Spleen (tissue), 11 donors: ENCODE measurements at regions not wholly inside any gene's neighbourhood (a gene's known extent, or its start where the extent isn't known, plus 50 kb on each side); places are given as distances from the start of the nearest gene placed in this dataset.

Experiments
- DNase-seq: peaks from one replicate; pipeline ENCODE4 v3.0.0-alpha.2; 2020
- H3K27ac ChIP-seq, 8 donors: fragments of 200-600 bp; sonication (generic) in 7 of 8; 1 replicate in 4 of 8; 2 replicates in 4 of 8; pipeline versions ENCODE4 v1.5.0 to v1.8.0; 2016 to 2021; ENCODE audit warnings: inconsistent platforms in 4 of 8, mild to moderate bottlenecking in 4 of 8, moderate library complexity in 1 of 8
- H3K27me3 ChIP-seq, 7 donors: fragments of 200-600 bp; sonication (generic) in 6 of 7; replicated peaks in 1 of 7; 1 replicate in 4 of 7; 2 replicates in 3 of 7; pipeline versions ENCODE4 v1.5.0 to v1.8.0; 2016 to 2021; ENCODE audit warnings: inconsistent platforms in 3 of 7, mild to moderate bottlenecking in 1 of 7
- H3K36me3 ChIP-seq, 6 donors: fragments of 200-600 bp; sonication (generic) in 5 of 6; 1 replicate in 4 of 6; 2 replicates in 2 of 6; pipeline versions ENCODE4 v1.5.0 to v1.8.0; 2016 to 2021; ENCODE audit warnings: inconsistent platforms in 2 of 6
- H3K4me1 ChIP-seq, 6 donors: fragments of 200-600 bp; sonication (generic) in 5 of 6; 1 replicate in 3 of 6; 2 replicates in 3 of 6; pipeline versions ENCODE4 v1.5.0 to v1.8.0; 2016 to 2021; ENCODE audit warnings: inconsistent platforms in 3 of 6
- H3K4me3 ChIP-seq, 8 donors: fragments of 200-600 bp; sonication (generic) in 7 of 8; 1 replicate in 4 of 8; 2 replicates in 4 of 8; pipeline versions ENCODE4 v1.5.0 to v1.8.0; 2016 to 2021; ENCODE audit warnings: inconsistent platforms in 4 of 8, mild to moderate bottlenecking in 4 of 8, moderate library complexity in 2 of 8
- H3K9me3 ChIP-seq, 8 donors: fragments of 200-600 bp; sonication (generic) in 7 of 8; 1 replicate in 4 of 8; 2 replicates in 4 of 8; pipeline versions ENCODE4 v1.5.0 to v1.8.0; 2016 to 2021; ENCODE audit warnings: inconsistent platforms in 4 of 8
- POLR2A ChIP-seq, 3 donors: fragments of 450-650 bp; IDR thresholded peaks; one replicate each; pipeline ENCODE4 v1.5.1; 2017; ENCODE audit warnings: antibody characterized with exemption in 3 of 3, mild to moderate bottlenecking in 1 of 3
- POLR2AphosphoS5 ChIP-seq, 3 donors: sonication (generic); formaldehyde crosslinking; IDR thresholded peaks; one replicate each; pipeline ENCODE4 v1.5.1; 2017; ENCODE audit warnings: antibody characterized with exemption in 3 of 3
- WGBS, 5 donors: extraction: QIAGEN DNeasy Blood & Tissue Kit in 3 of 5; methylation state at CpG; one replicate each; pipeline versions ENCODE4 v1.1.5 to v1.1.7; 2013 to 2018; 5-methylcytosine and 5-hydroxymethylcytosine counted together
- intact Hi-C: fragments of 100-400 bp; cut with DNase I; formaldehyde crosslinking; loops from one replicate; pipeline ENCODE4 v1.15.0; 2023; ENCODE audit warnings: low total_unique reads
- TF ChIP-seq, protein P1 (sequence below), 11 experiments: fragments of 200-600 bp in 7 of 11; fragments of 450-650 bp in 4 of 11; sonication (generic) in 4 of 11; IDR thresholded peaks in 8 of 11; conservative IDR thresholded peaks in 3 of 11; 1 replicate in 7 of 11; 2 replicates in 4 of 11; pipeline versions ENCODE4 v1.4.0 to v1.8.0; 2016 to 2021; ENCODE audit warnings: antibody characterized with exemption in 11 of 11, inconsistent platforms in 4 of 11, mild to moderate bottlenecking in 1 of 11
- donor health status: healthy with polysubstance abuse.
- donor health status: DM: no; HTN: no; CAD: no; lungs with moderate emphysema.
- donor health status: DM: no; HTN: no; CAD: no.
- donor health status: Bipolar disorder and iron deficiency.
- donor health status: healthy.
- donor health status: DM: no; HTN: no; CAD: no.
- donor health status: DM: yes; HTN: yes; CAD: no.

DNA sequence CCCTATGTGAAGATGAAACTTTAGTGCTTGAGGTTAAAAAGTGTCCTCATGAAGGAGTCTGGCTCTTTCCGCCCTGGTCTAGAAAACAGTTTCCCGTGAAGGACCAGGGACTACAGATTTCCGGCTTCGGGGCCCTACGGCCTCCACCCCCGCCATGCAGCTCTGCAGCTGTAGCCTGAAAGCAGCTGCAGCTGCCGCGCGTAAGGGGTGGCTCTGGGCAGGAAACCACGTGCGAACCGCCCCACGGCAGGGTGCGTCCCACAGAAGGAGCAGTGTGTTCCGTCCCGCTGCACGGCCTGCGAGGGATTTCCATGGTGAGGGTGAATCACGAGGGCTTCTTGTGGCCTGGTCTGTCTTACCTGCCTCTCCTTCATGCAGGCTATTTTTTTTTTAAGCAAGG is 117.0 kb downstream of the ERMARD start:
- H3K27me3 ChIP-seq, result no peaks in the 10 kb centered on the region
- H3K27ac ChIP-seq, result peak overlapping the region in 3 of 8 donors; percentile 45 to 78 (median 60)
- intact Hi-C loops, result no loop called here
- WGBS, 5 donors, result 26 to 64% (median 35%) methylated on average over 19 of the region's 19 CpGs
- no peaks in the 10 kb centered on the region for H3K36me3 ChIP-seq
- no peaks in the 10 kb centered on the region for H3K9me3 ChIP-seq
- peak; percentile 87 for DNase-seq
- TF ChIP-seq POLR2A (IDR thresholded peaks at IDR 0.05), result no peak
- peak; percentile 78 to 91 (median 84) for TF ChIP-seq POLR2AphosphoS5 (IDR thresholded peaks at IDR 0.05)
- TF ChIP-seq, protein P1, sequence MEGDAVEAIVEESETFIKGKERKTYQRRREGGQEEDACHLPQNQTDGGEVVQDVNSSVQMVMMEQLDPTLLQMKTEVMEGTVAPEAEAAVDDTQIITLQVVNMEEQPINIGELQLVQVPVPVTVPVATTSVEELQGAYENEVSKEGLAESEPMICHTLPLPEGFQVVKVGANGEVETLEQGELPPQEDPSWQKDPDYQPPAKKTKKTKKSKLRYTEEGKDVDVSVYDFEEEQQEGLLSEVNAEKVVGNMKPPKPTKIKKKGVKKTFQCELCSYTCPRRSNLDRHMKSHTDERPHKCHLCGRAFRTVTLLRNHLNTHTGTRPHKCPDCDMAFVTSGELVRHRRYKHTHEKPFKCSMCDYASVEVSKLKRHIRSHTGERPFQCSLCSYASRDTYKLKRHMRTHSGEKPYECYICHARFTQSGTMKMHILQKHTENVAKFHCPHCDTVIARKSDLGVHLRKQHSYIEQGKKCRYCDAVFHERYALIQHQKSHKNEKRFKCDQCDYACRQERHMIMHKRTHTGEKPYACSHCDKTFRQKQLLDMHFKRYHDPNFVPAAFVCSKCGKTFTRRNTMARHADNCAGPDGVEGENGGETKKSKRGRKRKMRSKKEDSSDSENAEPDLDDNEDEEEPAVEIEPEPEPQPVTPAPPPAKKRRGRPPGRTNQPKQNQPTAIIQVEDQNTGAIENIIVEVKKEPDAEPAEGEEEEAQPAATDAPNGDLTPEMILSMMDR (IDR thresholded peaks at IDR 0.05 in 8 of 11, conservative IDR thresholded peaks at IDR 0.05 in 3 of 11), result no peak
- H3K4me1 ChIP-seq, result peaks cover 0 to 22% (median 8%) of the 10 kb centered on the region in 6 donors
- no peak overlapping the region for H3K4me3 ChIP-seq

DNA sequence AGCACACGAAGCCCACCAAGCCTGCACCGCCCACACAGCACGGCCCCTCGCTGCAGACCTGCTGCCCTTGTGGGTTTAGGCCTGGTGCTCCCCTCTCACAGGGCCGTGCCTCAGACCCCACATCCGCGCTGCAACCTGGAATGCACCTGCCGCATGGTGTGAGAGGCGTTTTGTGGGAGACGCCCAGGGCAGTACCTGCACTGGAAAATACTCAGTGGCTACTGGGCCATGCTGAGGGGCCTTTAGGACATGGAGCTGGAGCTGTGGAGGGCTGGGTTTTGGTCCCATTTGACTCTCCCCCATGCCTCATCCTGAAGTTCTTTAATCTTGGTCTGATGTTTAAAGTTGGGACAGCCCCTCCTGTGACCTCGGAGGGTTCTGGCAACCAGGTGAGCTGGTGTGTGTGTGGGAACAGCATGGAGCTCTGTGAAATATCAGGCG is 116.3 kb downstream of the ERMARD start:
- Histone ChIP-seq H3K4me3 (no peak overlapping the region), H3K36me3 (no peaks in the 10 kb centered on the region), H3K4me1 (peaks cover 0 to 23% (median 8%) of the 10 kb centered on the region in 6 donors), H3K9me3 (no peaks in the 10 kb centered on the region), H3K27ac (peak overlapping the region in 3 of 8 donors; percentile 45 to 78 (median 60)), H3K27me3 (peaks cover 0 to 4% (median 0%) of the 10 kb centered on the region in 7 donors)
- peak; percentile 51 for DNase-seq
- intact Hi-C loops, result no loop called here
- WGBS, 5 donors, result 86 to 91% (median 88%) methylated on average over 12 of the region's 12 CpGs
- TF ChIP-seq POLR2AphosphoS5 (IDR thresholded peaks at IDR 0.05), result no peak
- TF ChIP-seq, protein P1 (IDR thresholded peaks at IDR 0.05 in 8 of 11, conservative IDR thresholded peaks at IDR 0.05 in 3 of 11), result no peak
- no peak for TF ChIP-seq POLR2A (IDR thresholded peaks at IDR 0.05)

DNA sequence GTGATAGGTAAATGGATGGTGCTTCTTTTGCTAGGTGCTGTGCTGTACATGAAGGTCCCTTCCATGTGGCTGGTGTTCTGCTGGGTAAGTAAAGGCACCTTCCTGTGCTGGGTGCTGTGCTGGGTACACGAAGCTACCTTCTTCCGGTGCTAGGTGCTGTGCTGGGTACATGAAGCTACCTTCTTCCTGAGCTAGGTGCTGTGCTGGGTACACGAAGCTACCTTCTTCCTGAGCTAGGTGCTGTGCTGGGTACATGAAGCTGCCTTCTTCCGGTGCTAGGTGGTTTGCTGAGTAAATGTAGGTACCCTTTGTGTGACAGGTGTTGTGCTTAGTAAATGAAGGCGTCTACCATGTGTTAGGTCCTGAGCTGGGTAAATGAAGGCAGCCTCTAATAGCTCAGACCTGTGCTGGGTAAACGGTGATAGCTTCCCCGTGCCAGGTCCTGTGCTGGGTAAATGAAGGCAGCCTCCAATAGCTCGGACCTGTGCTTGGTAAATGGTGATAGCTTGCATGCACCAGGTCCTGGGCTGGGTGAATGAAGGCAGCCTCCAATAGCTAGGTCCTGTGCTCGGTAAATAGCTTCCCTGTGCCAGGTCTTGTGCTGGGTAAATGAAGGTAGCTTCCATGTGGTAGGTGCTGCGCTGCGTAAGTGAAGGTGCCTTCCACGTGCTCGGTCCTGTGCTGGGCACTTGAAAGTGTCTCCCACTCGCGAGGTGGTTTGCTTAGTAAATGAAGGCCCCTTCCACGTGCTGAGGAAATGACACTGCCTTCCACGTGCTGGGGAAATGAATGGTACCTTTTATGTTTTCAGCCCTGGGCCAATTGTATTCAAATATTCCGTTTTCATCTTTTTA is 115.5 kb downstream of the ERMARD start:
- Histone ChIP-seq H3K9me3 (no peaks in the 10 kb centered on the region), H3K27ac (no peak overlapping the region), H3K27me3 (peaks cover 0 to 9% (median 0%) of the 10 kb centered on the region in 7 donors), H3K4me1 (peaks cover 0 to 28% (median 8%) of the 10 kb centered on the region in 6 donors), H3K4me3 (no peak overlapping the region), H3K36me3 (no peaks in the 10 kb centered on the region)
- TF ChIP-seq POLR2A (IDR thresholded peaks at IDR 0.05), result no peak
- TF ChIP-seq, protein P1 (IDR thresholded peaks at IDR 0.05 in 8 of 11, conservative IDR thresholded peaks at IDR 0.05 in 3 of 11), result no peak
- TF ChIP-seq POLR2AphosphoS5 (IDR thresholded peaks at IDR 0.05), result no peak
- peak; percentile 31 for DNase-seq
- 73 to 85% (median 84%) methylated on average over 16 to 18 of the region's 18 CpGs for WGBS, 5 donors
- intact Hi-C loops, result no loop called here

DNA sequence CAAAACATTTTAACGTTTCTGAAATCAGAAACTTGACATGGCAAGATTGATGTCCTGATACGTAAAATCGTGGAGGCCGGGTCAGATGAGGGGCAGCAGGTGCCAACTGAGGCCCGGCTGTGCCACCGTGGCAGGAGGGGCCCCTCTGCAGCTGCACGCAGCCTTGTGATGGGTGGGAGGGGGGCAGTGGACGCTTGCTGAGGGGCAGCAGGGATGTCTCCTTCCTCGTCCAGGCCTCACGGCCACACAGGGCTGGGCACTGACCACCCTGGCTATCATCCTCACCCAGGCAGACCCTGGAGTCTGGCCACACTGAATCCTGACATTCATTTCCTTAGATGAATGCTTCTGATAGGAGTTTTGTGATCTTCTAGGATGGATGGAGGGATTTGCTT is 114.7 kb downstream of the ERMARD start:
- Histone ChIP-seq H3K27ac (no peak overlapping the region), H3K9me3 (no peaks in the 10 kb centered on the region), H3K4me3 (no peak overlapping the region), H3K36me3 (no peaks in the 10 kb centered on the region), H3K27me3 (peaks cover 0 to 9% (median 0%) of the 10 kb centered on the region in 7 donors), H3K4me1 (peaks cover 0 to 28% (median 8%) of the 10 kb centered on the region in 6 donors)
- no peak for TF ChIP-seq POLR2A (IDR thresholded peaks at IDR 0.05)
- TF ChIP-seq POLR2AphosphoS5 (IDR thresholded peaks at IDR 0.05), result no peak
- TF ChIP-seq, protein P1 (IDR thresholded peaks at IDR 0.05 in 8 of 11, conservative IDR thresholded peaks at IDR 0.05 in 3 of 11), result no peak
- intact Hi-C loops, result no loop called here
- DNase-seq, result peak; percentile 59
- WGBS, 5 donors, result 79 to 88% (median 83%) methylated on average over 10 of the region's 10 CpGs
